Body of pancreas (tissue), 4 donors: ENCODE measurements at regions not wholly inside any gene's neighbourhood (a gene's known extent, or its start where the extent isn't known, plus 50 kb on each side); places are given as distances from the start of the nearest gene placed in this dataset.

Experiments used
- CTCF ChIP-seq, 7 experiments: fragments of 450-650 bp in 4 of 7; fragments of 200-600 bp in 3 of 7; sonication (generic) in 3 of 7; IDR thresholded peaks; one replicate each; pipeline ENCODE4 v1.5.1; 2016 to 2019; ENCODE audit warnings: antibody characterized with exemption in 7 of 7
- POLR2A ChIP-seq, 3 donors: fragments of 450-650 bp; IDR thresholded peaks; one replicate each; pipeline ENCODE4 v1.6.1; 2016; ENCODE audit warnings: antibody characterized with exemption in 3 of 3, mild to moderate bottlenecking in 2 of 3

- TF ChIP-seq CTCF (IDR thresholded peaks at IDR 0.05) (no peak), POLR2A (IDR thresholded peaks at IDR 0.05) (no peak)
Measured at GRCh38 chr17:69679829-69680228, 265.3 kb downstream of the MAP2K6 start.
